ENCODE measurements at regions not wholly inside any gene's neighbourhood (a gene's known extent, or its start where the extent isn't known, plus 50 kb on each side); places are given as distances from the start of the nearest gene placed in this dataset.

DNA sequence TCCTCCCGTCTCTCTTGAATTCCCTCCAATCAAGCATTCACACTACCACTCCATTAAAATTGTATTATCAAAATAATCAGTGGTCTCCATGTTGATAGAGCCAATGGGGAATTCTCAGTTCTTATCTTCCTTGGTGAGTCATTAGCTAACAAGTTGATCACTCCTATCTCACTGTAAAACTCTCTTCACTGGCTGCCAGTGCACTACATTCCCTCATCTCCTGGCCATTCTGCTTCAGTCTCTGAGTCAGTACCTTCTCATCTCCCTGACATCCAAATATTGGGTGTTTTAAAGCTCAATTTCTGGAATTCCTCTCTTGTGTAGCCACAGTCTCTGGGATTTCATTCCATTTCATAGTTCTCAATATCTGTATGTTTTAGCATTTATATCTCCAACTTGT, 175.2 kb downstream of the ALDH1A2 start:
- TF ChIP-seq, protein P1, sequence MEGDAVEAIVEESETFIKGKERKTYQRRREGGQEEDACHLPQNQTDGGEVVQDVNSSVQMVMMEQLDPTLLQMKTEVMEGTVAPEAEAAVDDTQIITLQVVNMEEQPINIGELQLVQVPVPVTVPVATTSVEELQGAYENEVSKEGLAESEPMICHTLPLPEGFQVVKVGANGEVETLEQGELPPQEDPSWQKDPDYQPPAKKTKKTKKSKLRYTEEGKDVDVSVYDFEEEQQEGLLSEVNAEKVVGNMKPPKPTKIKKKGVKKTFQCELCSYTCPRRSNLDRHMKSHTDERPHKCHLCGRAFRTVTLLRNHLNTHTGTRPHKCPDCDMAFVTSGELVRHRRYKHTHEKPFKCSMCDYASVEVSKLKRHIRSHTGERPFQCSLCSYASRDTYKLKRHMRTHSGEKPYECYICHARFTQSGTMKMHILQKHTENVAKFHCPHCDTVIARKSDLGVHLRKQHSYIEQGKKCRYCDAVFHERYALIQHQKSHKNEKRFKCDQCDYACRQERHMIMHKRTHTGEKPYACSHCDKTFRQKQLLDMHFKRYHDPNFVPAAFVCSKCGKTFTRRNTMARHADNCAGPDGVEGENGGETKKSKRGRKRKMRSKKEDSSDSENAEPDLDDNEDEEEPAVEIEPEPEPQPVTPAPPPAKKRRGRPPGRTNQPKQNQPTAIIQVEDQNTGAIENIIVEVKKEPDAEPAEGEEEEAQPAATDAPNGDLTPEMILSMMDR (IDR thresholded peaks at IDR 0.05), result no peak
- no peak for TF ChIP-seq POLR2A (IDR thresholded peaks at IDR 0.05)
